ENCODE measurements at regions not wholly inside any gene's neighbourhood (a gene's known extent, or its start where the extent isn't known, plus 50 kb on each side); places are given as distances from the start of the nearest gene placed in this dataset.
"Not testable (repeated sequence)": the region's sequence is repeated elsewhere in the genome, so short reads cannot be mapped to it uniquely, and the experiment has no call there.

GRCh38 chr5:136453986-136454758 lies 88.8 kb upstream of the TRPC7 start:
- DNase-seq = no peak

DNA sequence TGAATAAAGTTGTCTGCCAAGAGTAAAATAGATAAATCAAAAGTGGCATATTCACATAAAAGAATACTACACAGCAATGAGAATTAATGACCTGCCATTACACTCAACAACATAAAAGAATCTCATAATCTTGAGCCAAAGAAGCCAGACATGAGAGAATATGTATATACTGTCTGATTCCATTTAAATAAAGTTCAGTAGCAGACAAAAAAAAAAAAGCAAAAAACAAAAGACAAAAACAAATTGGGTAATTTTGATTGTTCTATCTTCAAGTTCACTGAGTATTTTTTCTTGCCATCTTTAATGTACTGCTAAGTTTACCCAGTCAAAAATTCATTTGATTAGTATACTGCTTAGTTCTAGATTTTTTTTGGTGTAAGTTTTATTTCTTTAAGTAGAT lies 87.9 kb upstream of the TRPC7 start:
- DNase-seq = no peak

DNA sequence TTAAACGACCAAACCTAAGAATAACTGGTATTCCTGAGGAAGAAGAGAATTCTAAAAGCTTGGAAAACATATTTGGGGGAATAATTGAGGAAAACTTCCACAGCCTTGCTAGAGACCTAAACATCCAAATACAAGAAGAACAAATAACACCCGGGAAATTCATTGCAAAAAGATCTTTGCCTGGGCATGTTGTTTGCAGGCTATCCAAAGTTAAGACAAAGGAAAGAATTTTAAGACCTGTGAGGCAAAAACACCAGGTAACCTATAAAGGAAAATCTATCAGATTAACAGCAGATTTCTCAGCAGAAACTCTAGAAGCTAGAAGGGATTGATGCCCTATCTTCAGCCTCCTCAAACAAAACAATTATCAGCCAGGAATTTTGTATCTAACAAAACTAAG lies 82.2 kb upstream of the TRPC7 start:
- not testable (repeated sequence) for DNase-seq

- DNase-seq = no peak
Observed at GRCh38 chr5:136446565-136446964, 81.2 kb upstream of the TRPC7 start.

- not testable (repeated sequence) for DNase-seq
Observed at GRCh38 chr5:136444099-136444498, 78.8 kb upstream of the TRPC7 start.

- DNase-seq = no peak
Observed at GRCh38 chr5:136439367-136439766, 74.0 kb upstream of the TRPC7 start.

GRCh38 chr5:136435946-136436543 lies 70.7 kb upstream of the TRPC7 start:
- DNase-seq = no peak

- no peak for DNase-seq
Observed at GRCh38 chr5:136434795-136435194, 69.5 kb upstream of the TRPC7 start.

DNA sequence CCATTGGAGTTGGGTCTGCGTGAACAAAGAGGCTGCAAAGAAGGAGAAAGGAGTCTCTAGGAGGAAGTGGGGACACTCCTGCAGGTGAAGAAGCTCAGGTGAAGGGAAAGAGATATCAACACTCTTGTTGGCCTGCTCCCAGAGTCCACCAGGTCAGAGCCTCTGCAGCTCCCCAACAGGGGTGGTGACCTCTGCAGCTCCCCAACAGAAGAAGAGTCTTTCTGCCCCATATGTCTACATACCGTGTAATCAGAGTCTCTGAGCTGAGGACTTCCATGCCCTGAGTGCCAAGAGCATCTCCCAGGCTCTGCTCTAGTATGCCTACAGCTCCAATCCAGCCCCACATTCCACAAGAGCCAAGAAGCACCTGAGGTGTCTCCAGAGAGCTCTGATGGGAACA lies 67.4 kb upstream of the TRPC7 start:
- DNase-seq = no peak

- no peak for DNase-seq
Observed at GRCh38 chr5:136430081-136430480, 64.7 kb upstream of the TRPC7 start.

GRCh38 chr5:136427426-136427825 lies 62.1 kb upstream of the TRPC7 start:
- no peak for DNase-seq

DNA sequence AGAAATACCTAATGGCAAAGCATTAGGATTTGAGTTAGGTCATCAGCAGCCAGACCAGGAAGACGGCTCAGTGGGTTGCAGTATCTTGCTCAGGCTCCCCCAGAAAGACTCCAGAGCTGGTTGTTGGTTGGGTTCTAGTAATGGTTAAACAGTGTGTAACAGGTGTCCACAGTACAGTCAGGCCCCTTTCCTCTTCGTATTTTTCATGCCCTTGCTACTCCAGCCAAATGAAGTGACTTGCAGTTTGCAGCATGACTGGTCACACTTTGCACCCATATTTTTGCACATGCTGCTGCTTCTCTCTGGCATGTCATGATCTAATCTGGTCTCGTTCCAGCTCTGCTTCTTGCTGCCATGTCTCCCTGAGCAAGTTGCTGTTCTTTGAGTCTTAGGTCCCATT lies 60.6 kb upstream of the TRPC7 start:
- DNase-seq = no peak

GRCh38 chr5:136424835-136425584 lies 59.7 kb upstream of the TRPC7 start:
- DNase-seq = peak; percentile 30 to 49

DNA sequence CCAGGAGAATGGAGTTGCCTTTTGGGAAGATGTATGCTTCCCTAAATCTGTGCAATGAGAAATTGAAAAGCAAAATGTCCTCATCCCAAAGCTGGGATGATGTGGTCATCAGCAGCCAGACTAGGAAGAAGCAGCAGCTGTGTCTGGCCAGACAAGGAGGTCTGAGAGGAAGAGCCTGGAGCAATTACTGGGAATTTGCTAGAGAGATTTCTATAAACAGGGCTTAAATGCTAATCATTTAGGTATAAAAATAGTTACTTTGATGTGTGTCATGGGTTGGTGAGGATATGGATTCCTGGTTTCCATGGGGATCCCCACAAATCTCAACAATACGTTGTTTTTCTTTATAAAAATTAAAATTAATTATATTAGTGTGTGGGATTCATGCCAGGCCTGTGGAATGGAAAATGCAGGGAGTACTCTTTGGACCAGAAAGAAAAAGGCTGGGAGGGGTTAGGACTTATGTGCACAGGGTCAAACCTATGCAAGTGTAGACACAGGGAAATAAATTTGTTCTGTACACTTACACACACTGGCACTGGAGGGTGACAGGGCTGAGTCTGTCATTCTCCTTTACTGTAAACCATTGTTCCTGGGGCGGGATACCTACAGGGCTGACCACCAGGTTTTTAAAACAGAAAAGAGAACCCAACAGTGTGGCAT lies 58.7 kb upstream of the TRPC7 start:
- no peak for DNase-seq

DNA sequence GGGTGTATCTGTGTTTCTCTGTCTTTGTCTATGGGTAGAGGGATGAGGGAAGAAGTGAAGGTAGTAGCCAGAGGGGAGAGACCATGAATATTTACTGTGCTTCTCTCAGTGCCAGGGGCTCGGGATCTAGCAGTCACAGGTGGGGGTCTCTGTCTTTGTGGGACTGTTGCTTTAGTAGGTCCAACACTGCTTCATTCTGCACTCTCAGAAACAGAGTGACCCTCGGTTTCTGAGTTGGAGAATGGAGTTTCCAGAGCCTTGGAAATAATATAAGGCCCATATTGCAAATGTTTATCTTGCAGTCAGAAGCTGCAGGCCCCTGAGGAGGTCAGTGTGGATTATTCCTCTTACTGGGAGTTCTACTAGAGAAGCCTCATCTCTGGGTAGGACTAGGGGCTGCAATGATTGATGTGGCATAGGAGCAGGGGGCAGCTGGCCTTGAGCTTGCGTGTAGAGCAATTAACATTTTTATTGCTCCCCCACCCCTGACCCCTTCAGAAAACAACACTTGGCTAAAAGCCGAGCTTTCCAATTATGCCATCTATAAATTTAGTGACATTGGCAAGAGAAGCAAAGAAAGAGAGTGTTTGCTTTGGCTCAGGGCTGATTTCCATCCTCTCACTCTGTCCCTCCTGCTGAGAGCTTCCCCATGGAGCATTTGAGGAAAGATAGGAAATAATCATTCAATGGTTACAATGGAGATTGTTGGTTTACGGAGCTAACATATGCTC lies 55.0 kb upstream of the TRPC7 start:
- DNase-seq = peak in 1 of 2 experiments; percentile 15

DNA sequence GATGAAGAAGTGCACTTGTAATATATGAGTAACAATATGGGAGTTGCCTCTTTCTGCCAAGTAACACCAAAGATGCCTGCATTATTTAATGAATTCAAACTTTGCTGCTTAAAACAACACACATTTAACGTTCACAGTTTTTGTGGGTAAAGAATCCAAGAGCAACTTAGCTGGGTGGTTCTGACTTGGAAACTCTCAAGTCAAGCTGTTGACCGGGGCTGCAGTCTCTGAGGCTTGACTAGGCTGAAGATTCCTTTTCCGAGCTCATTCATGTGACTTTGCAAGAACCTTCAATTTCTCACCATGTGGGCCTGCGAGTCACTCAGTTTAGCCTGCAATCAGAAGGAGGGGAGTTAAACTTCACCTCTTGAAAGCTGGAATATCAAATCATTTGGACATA lies 53.0 kb upstream of the TRPC7 start:
- DNase-seq = no peak

Data from NCI-H1930 (cell line).